Neural cell (in vitro differentiated cells): ENCODE measurements at regions not wholly inside any gene's neighbourhood (a gene's known extent, or its start where the extent isn't known, plus 50 kb on each side); places are given as distances from the start of the nearest gene placed in this dataset.

Experiments used
- H2AFZ ChIP-seq: fragments of 200-600, 300-800 bp; sonication (generic), shearing (Covaris generic); 2 replicates; pipeline ENCODE4 v1.6.0; 2014; ENCODE audit warnings: low read depth, mild to moderate bottlenecking, antibody characterized with exemption, low read length, moderate library complexity
- H3F3A ChIP-seq: fragments of 200-600 bp; shearing (Covaris generic); 2 replicates; pipeline ENCODE4 v1.6.1; 2016; ENCODE audit warnings: mild to moderate bottlenecking, moderate library complexity, mixed read lengths, antibody characterized with exemption, low read length; ENCODE audit not compliant: insufficient read depth, poor library complexity, severe bottlenecking
- H3K27ac ChIP-seq: fragments of 200-600, 300-800 bp; sonication (generic), shearing (Covaris generic); 2 replicates; pipeline ENCODE4 v1.5.1; 2014; ENCODE audit warnings: mild to moderate bottlenecking, low read length, moderate library complexity
- H3K27me3 ChIP-seq: fragments of 300-800, 200-600 bp; sonication (generic), shearing (Covaris generic); 2 replicates; pipeline ENCODE4 v1.6.0; 2014; ENCODE audit warnings: mild to moderate bottlenecking, low read depth, low read length, moderate library complexity; ENCODE audit not compliant: insufficient read depth
- H3K36me3 ChIP-seq: fragments of 300-800, 200-600 bp; sonication (generic), shearing (Covaris generic); 2 replicates; pipeline ENCODE4 v1.5.1; 2014; ENCODE audit warnings: mild to moderate bottlenecking, antibody characterized with exemption, low read length, moderate library complexity; ENCODE audit not compliant: insufficient read depth
- H3K4me2 ChIP-seq: fragments of 300-800, 200-600 bp; sonication (generic), shearing (Covaris generic); 2 replicates; pipeline ENCODE4 v1.6.0; 2014; ENCODE audit warnings: mild to moderate bottlenecking, low read length
- H3K4me3 ChIP-seq: fragments of 300-800, 200-600 bp; sonication (generic), shearing (Covaris generic); 2 replicates; pipeline ENCODE4 v1.5.1; 2014; ENCODE audit warnings: mild to moderate bottlenecking, low read length, moderate library complexity
- H3K79me2 ChIP-seq: fragments of 200-600 bp; shearing (Covaris generic); replicated peaks from 2 replicates; pipeline ENCODE4 v1.6.0; 2014; ENCODE audit warnings: mild to moderate bottlenecking, low read length, moderate library complexity; ENCODE audit not compliant: insufficient read depth
- H3K9ac ChIP-seq: fragments of 300-800, 200-600 bp; sonication (generic), shearing (Covaris generic); 2 replicates; pipeline ENCODE4 v1.6.1; 2016; ENCODE audit warnings: mild to moderate bottlenecking, low read length, mixed read lengths
- H3K9me2 ChIP-seq: fragments of 200-600 bp; shearing (Covaris generic); 2 replicates; pipeline ENCODE4 v1.6.1; 2016; ENCODE audit warnings: mild to moderate bottlenecking, low read length, mixed read lengths; ENCODE audit not compliant: insufficient read depth
- H3K9me3 ChIP-seq: fragments of 200-600, 300-800 bp; sonication (generic), shearing (Covaris generic); 2 replicates; pipeline ENCODE4 v1.6.1; 2016; ENCODE audit warnings: mild to moderate bottlenecking, mixed run types, low read length, moderate library complexity, mixed read lengths
- H4K20me1 ChIP-seq: fragments of 200-600 bp; shearing (Covaris generic); 2 replicates; pipeline ENCODE4 v1.6.1; 2016; ENCODE audit warnings: mild to moderate bottlenecking, mixed run types; ENCODE audit not compliant: insufficient read depth
- CTCF ChIP-seq: fragments of 450-650 bp; IDR thresholded peaks from 2 replicates; pipeline ENCODE4 v1.5.1; 2014; ENCODE audit warnings: antibody characterized with exemption, mild to moderate bottlenecking, moderate library complexity; ENCODE audit not compliant: poor library complexity, severe bottlenecking
- EP300 ChIP-seq: fragments of 450-650 bp; conservative IDR thresholded peaks from 2 replicates; pipeline ENCODE4 v1.6.1; 2014; ENCODE audit warnings: antibody characterized with exemption, mild to moderate bottlenecking, moderate library complexity; ENCODE audit not compliant: poor library complexity, severe bottlenecking
- EZH2 ChIP-seq: fragments of 200-600, 300-800 bp; shearing (Covaris generic), sonication (generic); IDR thresholded peaks from 2 replicates; pipeline ENCODE4 v1.6.1; 2014; ENCODE audit warnings: antibody characterized with exemption, low read length, borderline replicate concordance, mild to moderate bottlenecking; ENCODE audit not compliant: insufficient read depth, poor library complexity, severe bottlenecking
- MXI1 ChIP-seq: fragments of 450-650 bp; conservative IDR thresholded peaks from 2 replicates; pipeline ENCODE4 v1.6.1; 2014; ENCODE audit warnings: antibody characterized with exemption, mild to moderate bottlenecking; ENCODE audit not compliant: poor library complexity, severe bottlenecking
- POLR2AphosphoS5 ChIP-seq: IDR thresholded peaks from 2 replicates; pipeline ENCODE4 v1.6.1; 2012
- RAD21 ChIP-seq: fragments of 450-650 bp; conservative IDR thresholded peaks from 2 replicates; pipeline ENCODE4 v1.6.1; 2014; ENCODE audit warnings: antibody characterized with exemption, mild to moderate bottlenecking, moderate library complexity
- SMC3 ChIP-seq: fragments of 450-650 bp; conservative IDR thresholded peaks from 2 replicates; pipeline ENCODE4 v1.6.1; 2014; ENCODE audit warnings: antibody characterized with exemption, mild to moderate bottlenecking, moderate library complexity; ENCODE audit not compliant: poor library complexity
- TAF1 ChIP-seq: IDR thresholded peaks from 2 replicates; pipeline ENCODE4 v1.6.1; 2012; ENCODE audit warnings: low read depth
- TF ChIP-seq, protein P1 (sequence below): IDR thresholded peaks from 2 replicates; pipeline ENCODE4 v1.6.1; 2012; ENCODE audit warnings: borderline replicate concordance

GRCh38 chr3:106025151-106025722 lies 156.4 kb upstream of the CBLB start:
- Histone ChIP-seq H3K36me3 (no peaks in the 10 kb centered on the region), H3K4me2 (no peak overlapping the region), H2AFZ (no peak overlapping the region), H3F3A (no peaks in the 10 kb centered on the region), H3K9me3 (no peaks in the 10 kb centered on the region), H3K27me3 (no peaks in the 10 kb centered on the region), H3K79me2 (no peaks in the 10 kb centered on the region), H4K20me1 (no peaks in the 10 kb centered on the region), H3K9ac (no peak overlapping the region), H3K27ac (no peak overlapping the region), H3K4me3 (no peak overlapping the region), H3K9me2 (no peaks in the 10 kb centered on the region)
- TF ChIP-seq EP300 (no peak), CTCF (no peak), RAD21 (no peak), TAF1 (no peak), EZH2 (no peak), POLR2AphosphoS5 (no peak), SMC3 (no peak), MXI1 (no peak)
- TF ChIP-seq, protein P1, sequence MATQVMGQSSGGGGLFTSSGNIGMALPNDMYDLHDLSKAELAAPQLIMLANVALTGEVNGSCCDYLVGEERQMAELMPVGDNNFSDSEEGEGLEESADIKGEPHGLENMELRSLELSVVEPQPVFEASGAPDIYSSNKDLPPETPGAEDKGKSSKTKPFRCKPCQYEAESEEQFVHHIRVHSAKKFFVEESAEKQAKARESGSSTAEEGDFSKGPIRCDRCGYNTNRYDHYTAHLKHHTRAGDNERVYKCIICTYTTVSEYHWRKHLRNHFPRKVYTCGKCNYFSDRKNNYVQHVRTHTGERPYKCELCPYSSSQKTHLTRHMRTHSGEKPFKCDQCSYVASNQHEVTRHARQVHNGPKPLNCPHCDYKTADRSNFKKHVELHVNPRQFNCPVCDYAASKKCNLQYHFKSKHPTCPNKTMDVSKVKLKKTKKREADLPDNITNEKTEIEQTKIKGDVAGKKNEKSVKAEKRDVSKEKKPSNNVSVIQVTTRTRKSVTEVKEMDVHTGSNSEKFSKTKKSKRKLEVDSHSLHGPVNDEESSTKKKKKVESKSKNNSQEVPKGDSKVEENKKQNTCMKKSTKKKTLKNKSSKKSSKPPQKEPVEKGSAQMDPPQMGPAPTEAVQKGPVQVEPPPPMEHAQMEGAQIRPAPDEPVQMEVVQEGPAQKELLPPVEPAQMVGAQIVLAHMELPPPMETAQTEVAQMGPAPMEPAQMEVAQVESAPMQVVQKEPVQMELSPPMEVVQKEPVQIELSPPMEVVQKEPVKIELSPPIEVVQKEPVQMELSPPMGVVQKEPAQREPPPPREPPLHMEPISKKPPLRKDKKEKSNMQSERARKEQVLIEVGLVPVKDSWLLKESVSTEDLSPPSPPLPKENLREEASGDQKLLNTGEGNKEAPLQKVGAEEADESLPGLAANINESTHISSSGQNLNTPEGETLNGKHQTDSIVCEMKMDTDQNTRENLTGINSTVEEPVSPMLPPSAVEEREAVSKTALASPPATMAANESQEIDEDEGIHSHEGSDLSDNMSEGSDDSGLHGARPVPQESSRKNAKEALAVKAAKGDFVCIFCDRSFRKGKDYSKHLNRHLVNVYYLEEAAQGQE, result no peak

DNA sequence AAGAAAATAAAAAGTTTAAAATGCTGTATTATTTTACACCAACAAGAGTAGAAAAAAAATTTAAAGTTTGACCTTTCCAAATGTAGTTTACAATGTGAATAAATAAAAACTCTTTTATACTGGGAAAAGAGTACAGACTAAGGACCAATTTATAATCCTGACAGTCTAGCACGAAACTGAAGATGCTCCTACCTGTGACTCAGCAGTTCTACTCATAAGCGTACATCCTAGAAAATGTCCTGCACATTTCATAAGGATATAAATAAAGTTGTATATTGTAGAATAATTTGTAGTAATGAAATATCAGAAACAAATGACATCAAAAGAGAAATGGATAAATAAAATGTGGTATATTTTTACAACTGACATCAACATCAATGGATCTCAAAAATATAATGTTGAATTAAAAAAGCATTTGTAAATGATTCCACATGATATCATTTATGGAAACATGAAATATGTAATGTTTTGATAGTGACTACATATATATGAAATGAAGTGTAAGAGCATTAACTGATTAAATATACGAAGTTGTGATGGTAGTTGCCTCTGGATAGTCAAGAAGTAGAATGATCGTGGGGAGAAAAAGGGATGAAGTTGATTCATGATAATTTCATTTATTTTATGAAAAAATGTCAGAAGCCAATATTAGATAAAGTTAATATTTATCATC lies 161.3 kb upstream of the CBLB start:
- H3K9ac ChIP-seq, result no peak overlapping the region
- H3K9me3 ChIP-seq, result no peaks in the 10 kb centered on the region
- TF ChIP-seq MXI1 (no peak), SMC3 (no peak), POLR2AphosphoS5 (no peak), EP300 (no peak), RAD21 (no peak), EZH2 (no peak), TAF1 (no peak), CTCF (no peak)
- TF ChIP-seq, protein P1, result no peak
- H4K20me1 ChIP-seq, result no peaks in the 10 kb centered on the region
- no peak overlapping the region for H2AFZ ChIP-seq
- H3K27ac ChIP-seq, result no peak overlapping the region
- no peaks in the 10 kb centered on the region for H3K36me3 ChIP-seq
- no peaks in the 10 kb centered on the region for H3K27me3 ChIP-seq
- H3K9me2 ChIP-seq, result no peaks in the 10 kb centered on the region
- H3F3A ChIP-seq, result no peaks in the 10 kb centered on the region
- no peak overlapping the region for H3K4me3 ChIP-seq
- H3K4me2 ChIP-seq, result no peak overlapping the region
- H3K79me2 ChIP-seq, result no peaks in the 10 kb centered on the region
